Neural crest cell (in vitro differentiated cells): ENCODE measurements at regions not wholly inside any gene's neighbourhood (a gene's known extent, or its start where the extent isn't known, plus 50 kb on each side); places are given as distances from the start of the nearest gene placed in this dataset.

Source experiments
- DNase-seq: peaks from one replicate; pipeline ENCODE4 v3.0.0; 2021; ENCODE audit warnings: low read depth, mixed read lengths, low spot score
- H3K27ac Mint-ChIP-seq: one replicate; pipeline ENCODE4 v1.8.0; 2021; ENCODE audit warnings: mild to moderate bottlenecking, mixed read lengths; ENCODE audit not compliant: unreplicated experiment
- H3K27me3 Mint-ChIP-seq: 2 replicates; pipeline ENCODE4 v1.8.0; 2021; ENCODE audit warnings: low read depth, mild to moderate bottlenecking, mixed read lengths
- H3K36me3 Mint-ChIP-seq: 2 replicates; pipeline ENCODE4 v1.8.0; 2021; ENCODE audit warnings: low read depth, mild to moderate bottlenecking, mixed read lengths
- H3K4me1 Mint-ChIP-seq: 2 replicates; pipeline ENCODE4 v1.8.0; 2021; ENCODE audit warnings: mixed read lengths
- H3K4me3 Mint-ChIP-seq: one replicate; pipeline ENCODE4 v1.8.0; 2021; ENCODE audit warnings: mild to moderate bottlenecking, mixed read lengths
- H3K9me3 Mint-ChIP-seq: 2 replicates; pipeline ENCODE4 v1.8.0; 2021; ENCODE audit warnings: mixed read lengths
- CTCF ChIP-seq: fragments of 200-600 bp; sonication (generic); conservative IDR thresholded peaks from 2 replicates; pipeline ENCODE4 v1.5.0; 2021; ENCODE audit warnings: antibody characterized with exemption, mild to moderate bottlenecking

- no peak overlapping the region for H3K27ac Mint-ChIP-seq
- H3K4me1 Mint-ChIP-seq: peaks cover 3% of the 10 kb centered on the region
- H3K4me3 Mint-ChIP-seq: no peak overlapping the region
- peaks cover 10% of the 10 kb centered on the region for H3K9me3 Mint-ChIP-seq
- no peak for TF ChIP-seq CTCF
- DNase-seq: no peak
- peaks cover 3% of the 10 kb centered on the region for H3K36me3 Mint-ChIP-seq
- H3K27me3 Mint-ChIP-seq: peaks cover 44% of the 10 kb centered on the region
These were observed 314.6 kb upstream of the C16orf82 start for GRCh38 chr16:26752166-26752565.

GRCh38 chr16:26756633-26757032 lies 310.1 kb upstream of the C16orf82 start:
- Mint-ChIP-seq H3K9me3 (peaks cover 15% of the 10 kb centered on the region), H3K4me1 (no peaks in the 10 kb centered on the region), H3K36me3 (peaks cover 3% of the 10 kb centered on the region), H3K27ac (no peak overlapping the region), H3K27me3 (peaks cover 21% of the 10 kb centered on the region), H3K4me3 (no peak overlapping the region)
- DNase-seq: no peak
- TF ChIP-seq CTCF: no peak

GRCh38 chr16:26762594-26762993 lies 304.1 kb upstream of the C16orf82 start:
- Mint-ChIP-seq H3K27me3 (peaks cover 48% of the 10 kb centered on the region), H3K4me3 (no peak overlapping the region), H3K9me3 (peaks cover 2% of the 10 kb centered on the region), H3K36me3 (no peaks in the 10 kb centered on the region), H3K4me1 (no peaks in the 10 kb centered on the region), H3K27ac (no peak overlapping the region)
- TF ChIP-seq CTCF: no peak
- no peak for DNase-seq

GRCh38 chr16:26765087-26765486 lies 301.6 kb upstream of the C16orf82 start:
- peaks cover 64% of the 10 kb centered on the region for H3K27me3 Mint-ChIP-seq
- DNase-seq: peak; percentile 12
- no peak overlapping the region for H3K4me3 Mint-ChIP-seq

GRCh38 chr16:26768385-26769010 lies 298.2 kb upstream of the C16orf82 start:
- no peak overlapping the region for H3K4me3 Mint-ChIP-seq
- DNase-seq: no peak
- no peak for TF ChIP-seq CTCF
- no peak overlapping the region for H3K27ac Mint-ChIP-seq
- peaks cover 77% of the 10 kb centered on the region for H3K27me3 Mint-ChIP-seq
- H3K9me3 Mint-ChIP-seq: no peaks in the 10 kb centered on the region
- H3K36me3 Mint-ChIP-seq: no peaks in the 10 kb centered on the region
- H3K4me1 Mint-ChIP-seq: no peaks in the 10 kb centered on the region

More at GRCh38 chr16:26765087-26765486, 301.6 kb upstream of the C16orf82 start:
- Mint-ChIP-seq H3K27ac (no peak overlapping the region), H3K4me1 (no peaks in the 10 kb centered on the region), H3K9me3 (no peaks in the 10 kb centered on the region), H3K36me3 (no peaks in the 10 kb centered on the region)
- TF ChIP-seq CTCF: peak; percentile 54
